Neural cell (in vitro differentiated cells): ENCODE measurements at regions not wholly inside any gene's neighbourhood (a gene's known extent, or its start where the extent isn't known, plus 50 kb on each side); places are given as distances from the start of the nearest gene placed in this dataset.

ENCODE experiments used
- CTCF ChIP-seq: fragments of 450-650 bp; IDR thresholded peaks from 2 replicates; pipeline ENCODE4 v1.5.1; 2014; ENCODE audit warnings: antibody characterized with exemption, mild to moderate bottlenecking, moderate library complexity; ENCODE audit not compliant: poor library complexity, severe bottlenecking
- EP300 ChIP-seq: fragments of 450-650 bp; conservative IDR thresholded peaks from 2 replicates; pipeline ENCODE4 v1.6.1; 2014; ENCODE audit warnings: antibody characterized with exemption, mild to moderate bottlenecking, moderate library complexity; ENCODE audit not compliant: poor library complexity, severe bottlenecking
- EZH2 ChIP-seq: fragments of 200-600, 300-800 bp; shearing (Covaris generic), sonication (generic); IDR thresholded peaks from 2 replicates; pipeline ENCODE4 v1.6.1; 2014; ENCODE audit warnings: antibody characterized with exemption, low read length, borderline replicate concordance, mild to moderate bottlenecking; ENCODE audit not compliant: insufficient read depth, poor library complexity, severe bottlenecking
- POLR2AphosphoS5 ChIP-seq: IDR thresholded peaks from 2 replicates; pipeline ENCODE4 v1.6.1; 2012
- REST ChIP-seq: IDR thresholded peaks from 2 replicates; pipeline ENCODE4 v1.6.1; 2012; ENCODE audit warnings: borderline replicate concordance
- TAF1 ChIP-seq: IDR thresholded peaks from 2 replicates; pipeline ENCODE4 v1.6.1; 2012; ENCODE audit warnings: low read depth

- TF ChIP-seq CTCF, result no peak
- TF ChIP-seq TAF1, result no peak
- TF ChIP-seq EP300, result no peak
- TF ChIP-seq EZH2, result no peak
- TF ChIP-seq POLR2AphosphoS5, result no peak
- TF ChIP-seq REST, result no peak
These were observed 186.7 kb downstream of the C1orf94 start for GRCh38 chr1:34363447-34363846.
